ENCODE measurements at regions not wholly inside any gene's neighbourhood (a gene's known extent, or its start where the extent isn't known, plus 50 kb on each side); places are given as distances from the start of the nearest gene placed in this dataset.
"Not testable (repeated sequence)": the region's sequence is repeated elsewhere in the genome, so short reads cannot be mapped to it uniquely, and the experiment has no call there.

DNA sequence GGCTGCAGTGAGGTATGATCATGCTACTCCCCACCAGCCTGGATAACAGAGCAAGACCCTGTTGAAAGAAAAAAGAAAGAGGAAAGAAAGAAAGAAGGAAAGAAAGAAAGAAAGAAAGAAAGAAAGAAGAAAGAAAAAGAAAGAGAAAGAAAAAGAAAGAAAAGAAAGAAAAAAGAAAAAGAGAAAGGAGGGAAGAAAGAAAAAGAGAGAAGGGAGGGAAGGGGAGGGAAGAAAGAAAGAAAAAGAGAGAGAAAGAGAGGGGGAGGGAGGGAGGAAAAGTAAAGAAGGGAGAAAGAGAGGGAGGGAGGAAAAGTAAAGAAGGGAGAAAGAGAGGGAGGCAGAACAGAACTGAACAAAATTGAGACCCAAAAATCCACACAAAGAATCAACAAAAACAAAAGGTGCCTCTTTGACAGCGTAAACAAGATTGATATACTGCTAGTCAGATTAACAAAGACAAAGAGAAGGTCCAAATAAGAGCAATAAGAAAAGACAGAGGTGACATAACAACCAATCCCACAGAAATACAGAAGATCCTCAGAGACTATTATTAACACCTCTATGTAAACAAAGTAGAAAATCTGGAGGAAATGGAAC lies 293.9 kb upstream of the AMIGO2 start:
- no peak overlapping the region for H3K9ac ChIP-seq (ENCODE audit: low read depth, low read length)
- no peaks in the 10 kb centered on the region for H3K36me3 ChIP-seq (ENCODE audit: insufficient read depth, low read length)
- WGBS: 100% methylated on average over 1 of the region's 1 CpG
- no peaks in the 10 kb centered on the region for H3K9me3 ChIP-seq (ENCODE audit: insufficient read depth, low read depth, low read length)
- no peaks in the 10 kb centered on the region for H3K27me3 ChIP-seq (ENCODE audit: insufficient read depth, low read length)
- no peaks in the 10 kb centered on the region for H3K4me1 ChIP-seq (ENCODE audit: insufficient read depth, low read length)
- no peak overlapping the region for H3K4me3 ChIP-seq (ENCODE audit: low read length)
- no peak overlapping the region for H3K27ac ChIP-seq (ENCODE audit: low read depth, low read length)

DNA sequence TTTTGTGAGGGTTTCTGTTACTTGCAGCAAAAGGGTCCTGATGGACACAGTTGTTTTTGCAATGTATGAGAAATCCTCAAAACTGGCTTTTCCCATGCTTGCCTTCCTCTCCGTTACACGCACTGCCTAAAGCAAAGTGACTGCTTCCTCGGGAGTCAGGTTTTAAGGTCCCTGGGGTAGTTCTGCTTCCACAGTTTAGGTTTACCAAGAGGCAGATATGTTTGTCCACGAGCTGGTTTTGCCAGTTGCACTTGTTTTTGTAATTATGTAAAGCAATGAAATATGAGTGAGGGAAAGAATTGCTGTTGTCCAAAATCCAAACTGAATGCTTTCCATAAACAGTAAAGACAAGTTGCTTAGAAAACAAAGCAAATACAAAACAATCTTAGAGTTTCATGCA lies 290.7 kb upstream of the AMIGO2 start:
- Histone ChIP-seq H3K27me3 (ENCODE audit: insufficient read depth, low read length) (no peaks in the 10 kb centered on the region), H3K36me3 (ENCODE audit: insufficient read depth, low read length) (no peaks in the 10 kb centered on the region), H3K9me3 (ENCODE audit: insufficient read depth, low read depth, low read length) (no peaks in the 10 kb centered on the region), H3K4me3 (ENCODE audit: low read length) (no peak overlapping the region), H3K9ac (ENCODE audit: low read depth, low read length) (no peak overlapping the region), H3K27ac (ENCODE audit: low read depth, low read length) (no peak overlapping the region), H3K4me1 (ENCODE audit: insufficient read depth, low read length) (no peaks in the 10 kb centered on the region)
- 88% methylated on average over 4 of the region's 4 CpGs for WGBS

DNA sequence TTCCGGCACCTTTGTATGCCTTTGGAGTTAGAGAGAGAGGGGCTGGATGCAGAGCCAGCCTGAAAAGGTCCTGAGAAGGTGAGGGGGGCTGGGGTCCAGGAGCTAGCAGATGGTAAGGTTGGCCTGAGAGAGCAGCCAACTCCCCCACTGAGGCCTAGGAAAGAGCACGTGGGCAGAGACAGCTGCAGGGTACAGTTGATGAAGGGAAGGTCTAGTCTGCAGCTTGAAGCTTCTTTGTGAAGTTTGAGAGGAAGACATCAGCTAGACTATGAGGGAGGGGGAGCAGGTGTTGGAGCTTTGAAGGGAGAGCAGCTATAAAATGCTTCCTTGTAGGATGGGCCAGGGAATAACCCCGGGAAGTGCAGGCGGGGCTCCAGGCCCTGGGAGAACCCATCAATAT lies 289.3 kb upstream of the AMIGO2 start:
- Histone ChIP-seq H3K4me3 (ENCODE audit: low read length) (no peak overlapping the region), H3K9ac (ENCODE audit: low read depth, low read length) (no peak overlapping the region), H3K27ac (ENCODE audit: low read depth, low read length) (no peak overlapping the region), H3K36me3 (ENCODE audit: insufficient read depth, low read length) (no peaks in the 10 kb centered on the region), H3K27me3 (ENCODE audit: insufficient read depth, low read length) (no peaks in the 10 kb centered on the region), H3K9me3 (ENCODE audit: insufficient read depth, low read depth, low read length) (no peaks in the 10 kb centered on the region), H3K4me1 (ENCODE audit: insufficient read depth, low read length) (no peaks in the 10 kb centered on the region)
- 91% methylated on average over 4 of the region's 4 CpGs for WGBS

DNA sequence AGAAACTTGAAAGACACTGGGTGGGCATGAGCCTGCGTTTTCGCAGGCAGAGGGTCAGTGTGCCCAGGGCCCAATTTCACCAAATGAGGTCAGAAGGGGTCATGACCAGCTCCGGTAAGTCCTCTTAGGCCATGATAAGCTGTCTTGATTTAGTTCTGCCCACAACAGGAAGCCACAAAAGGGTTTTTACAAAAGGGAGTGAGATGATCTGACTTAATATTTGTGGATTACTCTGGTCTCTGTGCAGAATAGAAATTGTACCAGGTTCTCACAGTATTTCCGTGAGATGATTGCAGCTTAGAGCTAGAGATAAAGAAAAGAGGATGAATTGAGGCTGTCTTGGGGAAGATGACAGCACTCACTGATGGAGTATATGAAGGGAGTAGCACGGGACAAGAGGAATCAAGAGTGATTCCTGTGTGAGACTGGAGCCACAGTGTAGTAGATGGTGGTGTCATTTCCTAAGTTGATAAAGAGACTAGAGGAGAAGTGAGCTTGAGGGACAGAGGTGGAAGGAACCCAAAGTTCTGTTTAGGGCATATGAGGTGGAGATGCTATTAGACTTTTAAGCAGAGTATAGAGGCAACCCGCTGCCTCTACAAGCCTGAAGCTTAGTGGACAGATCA lies 288.3 kb upstream of the AMIGO2 start:
- Histone ChIP-seq H3K9me3 (ENCODE audit: insufficient read depth, low read depth, low read length) (no peaks in the 10 kb centered on the region), H3K4me1 (ENCODE audit: insufficient read depth, low read length) (no peaks in the 10 kb centered on the region), H3K36me3 (ENCODE audit: insufficient read depth, low read length) (no peaks in the 10 kb centered on the region), H3K27me3 (ENCODE audit: insufficient read depth, low read length) (no peaks in the 10 kb centered on the region), H3K27ac (ENCODE audit: low read depth, low read length) (no peak overlapping the region), H3K9ac (ENCODE audit: low read depth, low read length) (no peak overlapping the region), H3K4me3 (ENCODE audit: low read length) (no peak overlapping the region)
- WGBS: 87% methylated on average over 6 of the region's 6 CpGs

DNA sequence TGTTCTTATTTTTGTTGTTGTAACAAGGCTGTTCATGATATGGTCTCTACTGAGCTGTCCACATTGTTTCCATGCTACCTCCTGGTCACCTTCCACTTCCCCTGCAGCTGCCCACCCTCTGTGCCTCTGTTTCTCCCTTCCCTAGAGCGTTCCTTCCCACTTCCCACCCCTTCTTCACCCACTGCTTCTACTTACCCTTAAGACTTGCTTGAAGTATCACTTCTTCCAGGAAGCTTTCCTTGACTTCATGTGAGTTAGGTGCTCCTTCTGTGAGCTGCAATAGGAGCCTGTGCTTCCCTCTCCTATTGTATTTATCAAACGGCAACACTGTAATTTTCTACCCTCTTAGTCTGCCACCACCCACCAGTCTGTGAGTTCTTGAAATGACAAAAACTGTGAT lies 286.8 kb upstream of the AMIGO2 start:
- H3K9ac ChIP-seq (ENCODE audit: low read depth, low read length): no peak overlapping the region
- 94% methylated on average over 2 of the region's 2 CpGs for WGBS
- no peaks in the 10 kb centered on the region for H3K27me3 ChIP-seq (ENCODE audit: insufficient read depth, low read length)
- H3K4me1 ChIP-seq (ENCODE audit: insufficient read depth, low read length): no peaks in the 10 kb centered on the region
- no peaks in the 10 kb centered on the region for H3K36me3 ChIP-seq (ENCODE audit: insufficient read depth, low read length)
- no peaks in the 10 kb centered on the region for H3K9me3 ChIP-seq (ENCODE audit: insufficient read depth, low read depth, low read length)
- no peak overlapping the region for H3K4me3 ChIP-seq (ENCODE audit: low read length)
- no peak overlapping the region for H3K27ac ChIP-seq (ENCODE audit: low read depth, low read length)

DNA sequence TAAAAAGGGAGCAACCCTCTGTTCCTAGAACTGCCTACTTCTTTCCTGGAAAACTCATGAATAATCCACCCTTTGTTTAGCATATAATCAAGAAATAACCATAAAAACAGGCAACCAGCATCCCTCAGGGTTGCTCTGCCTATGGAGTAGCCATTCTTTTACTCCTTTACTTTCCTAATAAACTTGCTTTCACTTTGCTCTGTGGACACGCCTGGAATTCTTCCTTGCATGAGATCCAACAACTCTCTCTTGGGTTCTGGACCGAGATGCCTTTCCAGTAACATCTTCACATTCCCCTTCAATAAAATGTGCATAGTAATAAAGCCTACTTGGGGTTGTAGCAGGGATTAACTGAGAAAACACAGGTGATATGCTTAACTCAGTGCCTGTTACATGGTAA lies 286.4 kb upstream of the AMIGO2 start:
- Histone ChIP-seq H3K4me3 (ENCODE audit: low read length) (no peak overlapping the region), H3K9ac (ENCODE audit: low read depth, low read length) (no peak overlapping the region), H3K9me3 (ENCODE audit: insufficient read depth, low read depth, low read length) (no peaks in the 10 kb centered on the region), H3K27ac (ENCODE audit: low read depth, low read length) (no peak overlapping the region), H3K4me1 (ENCODE audit: insufficient read depth, low read length) (no peaks in the 10 kb centered on the region), H3K27me3 (ENCODE audit: insufficient read depth, low read length) (no peaks in the 10 kb centered on the region), H3K36me3 (ENCODE audit: insufficient read depth, low read length) (no peaks in the 10 kb centered on the region)
- 86% methylated on average over 2 of the region's 2 CpGs for WGBS

DNA sequence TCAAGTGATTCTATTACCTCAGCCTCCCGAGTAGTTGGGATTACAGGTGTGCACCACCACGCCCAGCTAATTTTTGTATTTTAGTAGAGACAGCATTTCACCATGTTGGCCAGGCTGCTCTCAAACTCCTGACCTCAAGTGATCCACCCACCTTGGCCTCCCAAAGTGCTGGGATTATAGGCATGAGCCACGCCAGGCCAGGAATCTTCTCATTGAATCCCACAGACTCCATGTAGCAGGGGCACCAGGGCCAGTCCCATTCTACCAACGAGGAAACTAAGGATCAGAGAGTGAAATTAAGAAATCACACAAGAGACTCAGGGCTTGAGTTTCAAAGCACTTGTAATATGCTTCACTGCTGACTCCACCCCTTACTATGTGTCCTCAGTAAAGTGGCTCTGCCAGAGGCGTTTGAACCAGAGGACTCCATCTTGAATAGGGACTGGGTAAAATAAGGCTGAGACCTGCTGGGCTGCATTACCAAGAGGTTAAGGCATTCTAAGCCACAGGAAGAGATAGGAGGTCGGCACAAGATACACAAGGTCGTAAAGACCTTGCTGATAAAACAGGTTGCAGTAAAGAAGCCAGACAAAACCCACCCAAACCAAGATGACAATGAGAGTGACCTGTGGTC lies 285.8 kb upstream of the AMIGO2 start:
- 89% methylated on average over 7 of the region's 7 CpGs for WGBS
- not testable (repeated sequence) for H3K4me3 ChIP-seq (ENCODE audit: low read length); H3K9me3 ChIP-seq (ENCODE audit: insufficient read depth, low read depth, low read length); H3K27ac ChIP-seq (ENCODE audit: low read depth, low read length); H3K27me3 ChIP-seq (ENCODE audit: insufficient read depth, low read length); H3K36me3 ChIP-seq (ENCODE audit: insufficient read depth, low read length); H3K4me1 ChIP-seq (ENCODE audit: insufficient read depth, low read length); H3K9ac ChIP-seq (ENCODE audit: low read depth, low read length)

DNA sequence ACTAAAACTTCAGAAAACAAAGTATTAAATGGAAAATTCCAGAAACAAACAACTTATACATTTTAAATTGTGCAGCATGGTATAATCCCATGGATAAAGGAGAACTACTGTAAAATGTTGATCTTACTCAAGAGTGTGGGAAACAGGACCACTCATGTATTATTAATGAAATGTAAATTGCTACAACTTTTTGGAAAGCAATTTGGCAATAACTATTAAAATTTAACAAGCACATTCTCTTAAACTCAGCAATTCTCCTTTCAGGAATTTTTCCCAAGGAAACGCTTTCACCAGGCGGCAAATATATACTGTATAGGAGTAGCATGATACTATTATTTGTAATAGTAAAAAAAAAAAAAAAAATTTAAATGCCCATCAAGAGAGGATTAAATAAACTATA lies 284.5 kb upstream of the AMIGO2 start:
- no peak overlapping the region for H3K9ac ChIP-seq (ENCODE audit: low read depth, low read length)
- H3K9me3 ChIP-seq (ENCODE audit: insufficient read depth, low read depth, low read length): no peaks in the 10 kb centered on the region
- no peaks in the 10 kb centered on the region for H3K27me3 ChIP-seq (ENCODE audit: insufficient read depth, low read length)
- H3K27ac ChIP-seq (ENCODE audit: low read depth, low read length): no peak overlapping the region
- no peaks in the 10 kb centered on the region for H3K36me3 ChIP-seq (ENCODE audit: insufficient read depth, low read length)
- no peak overlapping the region for H3K4me3 ChIP-seq (ENCODE audit: low read length)
- no peaks in the 10 kb centered on the region for H3K4me1 ChIP-seq (ENCODE audit: insufficient read depth, low read length)
- no CpG with 5 or more reads among the region's 2 CpGs for WGBS

DNA sequence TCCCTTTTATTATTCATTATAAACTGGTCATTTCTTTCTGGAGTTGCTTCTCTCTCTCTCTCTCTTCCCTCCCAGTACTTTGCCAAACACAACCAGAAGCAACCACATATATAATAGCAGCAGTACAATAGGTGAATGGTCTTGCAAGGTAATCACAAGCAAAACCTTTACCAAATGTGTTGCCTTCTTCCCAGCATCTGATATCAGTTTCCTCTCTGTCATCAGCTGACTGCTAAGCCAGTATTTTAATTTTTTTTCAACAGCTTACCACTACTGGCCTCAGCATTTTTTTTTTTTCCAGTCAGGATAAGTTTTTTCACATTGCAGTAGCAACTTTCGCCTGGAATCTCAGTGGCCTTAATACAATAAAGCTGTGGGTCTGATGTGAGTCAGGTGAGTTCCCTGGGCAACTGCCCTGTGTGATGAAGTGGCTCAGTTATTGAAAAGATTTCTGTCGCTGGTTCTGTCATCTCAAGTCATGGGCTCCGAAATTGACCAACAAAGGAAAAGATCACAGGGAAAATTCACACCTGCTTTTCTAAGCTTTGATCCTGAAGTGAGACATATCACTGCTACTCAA lies 282.5 kb upstream of the AMIGO2 start:
- H3K36me3 ChIP-seq (ENCODE audit: insufficient read depth, low read length): no peaks in the 10 kb centered on the region
- no peaks in the 10 kb centered on the region for H3K9me3 ChIP-seq (ENCODE audit: insufficient read depth, low read depth, low read length)
- no peak overlapping the region for H3K9ac ChIP-seq (ENCODE audit: low read depth, low read length)
- H3K4me1 ChIP-seq (ENCODE audit: insufficient read depth, low read length): no peaks in the 10 kb centered on the region
- no peak overlapping the region for H3K27ac ChIP-seq (ENCODE audit: low read depth, low read length)
- H3K27me3 ChIP-seq (ENCODE audit: insufficient read depth, low read length): no peaks in the 10 kb centered on the region
- no peak overlapping the region for H3K4me3 ChIP-seq (ENCODE audit: low read length)
- 82% methylated on average over 3 of the region's 3 CpGs for WGBS

DNA sequence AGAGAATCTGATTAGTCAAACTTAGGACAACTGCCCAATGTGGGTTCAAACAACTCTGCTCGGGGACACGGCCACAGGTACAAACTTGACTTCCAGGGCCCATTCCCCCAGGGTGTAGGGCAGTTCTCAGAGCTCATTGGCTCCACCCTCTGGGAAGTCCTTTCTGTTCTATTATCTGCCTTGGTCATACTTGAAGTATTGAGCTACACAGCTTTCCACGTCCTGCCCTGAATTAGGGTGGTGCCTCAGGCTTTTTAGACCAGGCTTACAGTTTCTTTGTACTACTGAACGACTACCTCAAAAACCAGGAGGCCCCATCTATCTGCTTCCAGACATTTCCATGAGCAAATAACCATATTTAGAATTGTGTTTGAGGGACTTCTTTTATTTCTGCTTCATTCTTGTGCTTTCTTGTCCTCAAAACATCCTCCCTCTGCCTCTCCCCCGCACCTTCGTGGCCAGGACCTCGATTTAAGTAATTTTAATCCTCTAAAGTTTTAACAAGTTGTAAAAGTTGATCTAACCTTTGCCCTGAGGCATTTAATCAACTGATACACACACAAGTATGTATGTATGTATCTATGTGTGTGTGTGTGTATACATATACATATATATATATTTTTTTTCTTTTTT lies 281.7 kb upstream of the AMIGO2 start:
- H3K27ac ChIP-seq (ENCODE audit: low read depth, low read length): no peak overlapping the region
- H3K9ac ChIP-seq (ENCODE audit: low read depth, low read length): no peak overlapping the region
- H3K4me3 ChIP-seq (ENCODE audit: low read length): no peak overlapping the region
- H3K27me3 ChIP-seq (ENCODE audit: insufficient read depth, low read length): no peaks in the 10 kb centered on the region
- H3K36me3 ChIP-seq (ENCODE audit: insufficient read depth, low read length): no peaks in the 10 kb centered on the region
- 89% methylated on average over 7 of the region's 7 CpGs for WGBS
- H3K4me1 ChIP-seq (ENCODE audit: insufficient read depth, low read length): no peaks in the 10 kb centered on the region
- no peaks in the 10 kb centered on the region for H3K9me3 ChIP-seq (ENCODE audit: insufficient read depth, low read depth, low read length)

DNA sequence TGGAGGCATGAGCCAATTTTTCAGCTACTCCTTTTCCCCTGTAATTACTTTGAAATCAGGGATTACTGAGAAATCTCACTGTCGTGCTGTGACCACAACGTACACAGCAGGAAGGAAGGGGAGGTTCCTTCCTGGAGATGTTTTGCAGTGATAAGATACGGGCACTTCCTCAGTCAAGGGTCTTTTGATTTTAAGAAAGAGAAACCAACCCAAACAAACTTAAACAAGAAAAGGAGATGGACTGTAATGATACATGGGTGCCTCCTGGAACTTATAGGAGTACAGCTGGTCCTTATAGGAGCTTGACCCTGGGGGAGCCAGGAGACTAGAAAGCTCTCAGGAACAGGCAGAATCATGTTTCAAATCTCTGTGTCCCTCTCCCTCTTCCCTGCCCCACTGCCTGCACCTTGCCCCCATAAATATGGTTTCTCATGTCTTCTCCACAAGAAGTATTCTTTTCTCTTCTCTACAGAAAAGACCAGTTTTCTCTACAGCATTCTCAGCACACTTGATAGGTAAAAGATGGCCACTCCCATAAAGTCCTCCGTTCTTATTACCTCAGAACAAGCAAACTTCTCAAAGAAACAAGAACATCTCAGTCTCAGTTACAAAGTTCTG lies 281.1 kb upstream of the AMIGO2 start:
- H3K9me3 ChIP-seq (ENCODE audit: insufficient read depth, low read depth, low read length): no peaks in the 10 kb centered on the region
- H3K4me3 ChIP-seq (ENCODE audit: low read length): no peak overlapping the region
- H3K27ac ChIP-seq (ENCODE audit: low read depth, low read length): no peak overlapping the region
- WGBS: 64% methylated on average over 4 of the region's 4 CpGs
- no peaks in the 10 kb centered on the region for H3K4me1 ChIP-seq (ENCODE audit: insufficient read depth, low read length)
- H3K27me3 ChIP-seq (ENCODE audit: insufficient read depth, low read length): no peaks in the 10 kb centered on the region
- H3K36me3 ChIP-seq (ENCODE audit: insufficient read depth, low read length): no peaks in the 10 kb centered on the region
- H3K9ac ChIP-seq (ENCODE audit: low read depth, low read length): no peak overlapping the region
